Sigmoid colon (tissue), 4 donors: ENCODE measurements at regions not wholly inside any gene's neighbourhood (a gene's known extent, or its start where the extent isn't known, plus 50 kb on each side); places are given as distances from the start of the nearest gene placed in this dataset.

Source experiments
- CTCF ChIP-seq, 4 experiments: fragments of 450-650 bp in 3 of 4; fragments of 200-600 bp in 1 of 4; IDR thresholded peaks; one replicate each; pipeline ENCODE4 v1.5.1; 2016 to 2019; ENCODE audit warnings: antibody characterized with exemption in 4 of 4, mild to moderate bottlenecking in 3 of 4, moderate library complexity in 2 of 4
- EP300 ChIP-seq, 4 donors: sonication (generic); formaldehyde crosslinking; IDR thresholded peaks; one replicate each; pipeline ENCODE4 v1.6.1; 2017; ENCODE audit warnings: antibody characterized with exemption in 4 of 4
- POLR2AphosphoS5 ChIP-seq, 4 donors: sonication (generic); formaldehyde crosslinking; IDR thresholded peaks; one replicate each; pipeline ENCODE4 v1.6.1; 2017; ENCODE audit warnings: antibody characterized with exemption in 4 of 4

GRCh38 chr4:111595456-111595855 lies 549.8 kb upstream of the FAM241A start:
- no peak for TF ChIP-seq CTCF (IDR thresholded peaks at IDR 0.05)
- no peak for TF ChIP-seq POLR2AphosphoS5 (IDR thresholded peaks at IDR 0.05)
- TF ChIP-seq EP300 (IDR thresholded peaks at IDR 0.05), result no peak
